ENCODE measurements at regions not wholly inside any gene's neighbourhood (a gene's known extent, or its start where the extent isn't known, plus 50 kb on each side); places are given as distances from the start of the nearest gene placed in this dataset.
A peak's percentile ranks its signal among the peaks of the same experiment; 100 is the strongest.

- peak; percentile 17 for DNase-seq
- Histone ChIP-seq H2AFZ (ENCODE audit: low read depth) (no peak overlapping the region), H3K4me2 (no peak overlapping the region), H3K9me3 (no peaks in the 10 kb centered on the region), H3K27me3 (ENCODE audit: insufficient read depth) (no peaks in the 10 kb centered on the region), H3F3A (replicated peaks; ENCODE audit: insufficient read depth) (no peaks in the 10 kb centered on the region), H3K4me1 (ENCODE audit: control insufficient read depth in 1 of 2, insufficient read depth in 2 of 2, low read depth in 1 of 2, low read length in 1 of 2) (no peaks in the 10 kb centered on the region; a peak in 1 of 4 replicates), H3K9ac (no peak overlapping the region), H3K79me2 (ENCODE audit: insufficient read depth) (no peaks in the 10 kb centered on the region), H3K4me3 (ENCODE audit: low read depth in 2 of 2, low read length in 1 of 2) (no peak overlapping the region; a peak in 1 of 4 replicates), H3K27ac (ENCODE audit: low read depth in 2 of 2, low read length in 1 of 2) (no peak overlapping the region), H3K9me2 (no peaks in the 10 kb centered on the region), H4K20me1 (ENCODE audit: insufficient read depth) (no peaks in the 10 kb centered on the region), H3K36me3 (replicated peaks in 1 of 2; ENCODE audit: control insufficient read depth in 1 of 2, insufficient read depth in 2 of 2, low read length in 1 of 2) (no peaks in the 10 kb centered on the region)
- CTCF ChIA-PET, result interaction anchor here (1.1 to 3.0 kb wide), 7 partner anchors 8 to 551 kb away, joined by 3 to 12 read pairs (median 6); no protein-coding TSS in a partner anchor
- WGBS (ENCODE audit: low lambda C conversion rate), result 50% methylated on average over 4 of the region's 4 CpGs
- TF ChIP-seq RAD21 (IDR thresholded peaks at IDR 0.05; ENCODE audit: low read length), result peak; percentile 53
- TF ChIP-seq REST (IDR thresholded peaks at IDR 0.05; ENCODE audit: low read depth, low read length), result no peak
- POLR2A ChIA-PET, result no interaction called here
Observed at GRCh38 chr11:127470306-127470884, 469.8 kb upstream of the KIRREL3 start.

GRCh38 chr11:127464325-127464724 lies 463.8 kb upstream of the KIRREL3 start:
- 30% methylated on average over 6 of the region's 6 CpGs for WGBS (ENCODE audit: low lambda C conversion rate)
- no peaks in the 10 kb centered on the region for H3K27me3 ChIP-seq (ENCODE audit: insufficient read depth)
- no peak overlapping the region for H3K4me3 ChIP-seq (ENCODE audit: low read depth in 2 of 2, low read length in 1 of 2)
- no peak overlapping the region for H2AFZ ChIP-seq (ENCODE audit: low read depth)
- DNase-seq, result no peak
- ChIA-PET CTCF (interaction anchor here (1.0 to 1.1 kb wide), 2 partner anchors 29 to 558 kb away, joined by 3 read pairs; no protein-coding TSS in a partner anchor), POLR2A (no interaction called here)
- no peaks in the 10 kb centered on the region for H4K20me1 ChIP-seq (ENCODE audit: insufficient read depth)
- H3K4me1 ChIP-seq (ENCODE audit: control insufficient read depth in 1 of 2, insufficient read depth in 2 of 2, low read depth in 1 of 2, low read length in 1 of 2), result peaks cover 0 to 16% of the 10 kb centered on the region in 2 experiments; a peak in 2 of 4 replicates
- no peaks in the 10 kb centered on the region for H3K9me2 ChIP-seq
- H3K4me2 ChIP-seq, result no peak overlapping the region
- H3K9ac ChIP-seq, result no peak overlapping the region
- H3K27ac ChIP-seq (ENCODE audit: low read depth in 2 of 2, low read length in 1 of 2), result no peak overlapping the region
- H3K9me3 ChIP-seq, result no peaks in the 10 kb centered on the region
- H3K79me2 ChIP-seq (ENCODE audit: insufficient read depth), result no peaks in the 10 kb centered on the region
- H3F3A ChIP-seq (replicated peaks; ENCODE audit: insufficient read depth), result no peaks in the 10 kb centered on the region
- TF ChIP-seq TEAD4 (IDR thresholded peaks at IDR 0.05; ENCODE audit: borderline replicate concordance, insufficient read depth) (no peak), YY1 (IDR thresholded peaks at IDR 0.05; ENCODE audit: low read depth) (no peak), CHD2 (IDR thresholded peaks at IDR 0.05; ENCODE audit: low read length, partially characterized antibody) (no peak), CTCF (IDR thresholded peaks at IDR 0.05) (no peak), MEF2A (IDR thresholded peaks at IDR 0.05; ENCODE audit: borderline replicate concordance, low read depth) (no peak), RCOR1 (IDR thresholded peaks at IDR 0.05; ENCODE audit: low read length) (no peak), SMC3 (IDR thresholded peaks at IDR 0.05; ENCODE audit: low read depth, low read length) (no peak), JUND (IDR thresholded peaks at IDR 0.05) (no peak), GABPA (IDR thresholded peaks at IDR 0.05; ENCODE audit: low read depth) (no peak), SIN3A (IDR thresholded peaks at IDR 0.05; ENCODE audit: borderline replicate concordance, low read depth, low read length) (no peak)
- TF ChIP-seq, protein P1, sequence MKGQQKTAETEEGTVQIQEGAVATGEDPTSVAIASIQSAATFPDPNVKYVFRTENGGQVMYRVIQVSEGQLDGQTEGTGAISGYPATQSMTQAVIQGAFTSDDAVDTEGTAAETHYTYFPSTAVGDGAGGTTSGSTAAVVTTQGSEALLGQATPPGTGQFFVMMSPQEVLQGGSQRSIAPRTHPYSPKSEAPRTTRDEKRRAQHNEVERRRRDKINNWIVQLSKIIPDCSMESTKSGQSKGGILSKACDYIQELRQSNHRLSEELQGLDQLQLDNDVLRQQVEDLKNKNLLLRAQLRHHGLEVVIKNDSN (IDR thresholded peaks at IDR 0.05; ENCODE audit: borderline replicate concordance, low read depth), result no peak
- TF ChIP-seq, protein P2, sequence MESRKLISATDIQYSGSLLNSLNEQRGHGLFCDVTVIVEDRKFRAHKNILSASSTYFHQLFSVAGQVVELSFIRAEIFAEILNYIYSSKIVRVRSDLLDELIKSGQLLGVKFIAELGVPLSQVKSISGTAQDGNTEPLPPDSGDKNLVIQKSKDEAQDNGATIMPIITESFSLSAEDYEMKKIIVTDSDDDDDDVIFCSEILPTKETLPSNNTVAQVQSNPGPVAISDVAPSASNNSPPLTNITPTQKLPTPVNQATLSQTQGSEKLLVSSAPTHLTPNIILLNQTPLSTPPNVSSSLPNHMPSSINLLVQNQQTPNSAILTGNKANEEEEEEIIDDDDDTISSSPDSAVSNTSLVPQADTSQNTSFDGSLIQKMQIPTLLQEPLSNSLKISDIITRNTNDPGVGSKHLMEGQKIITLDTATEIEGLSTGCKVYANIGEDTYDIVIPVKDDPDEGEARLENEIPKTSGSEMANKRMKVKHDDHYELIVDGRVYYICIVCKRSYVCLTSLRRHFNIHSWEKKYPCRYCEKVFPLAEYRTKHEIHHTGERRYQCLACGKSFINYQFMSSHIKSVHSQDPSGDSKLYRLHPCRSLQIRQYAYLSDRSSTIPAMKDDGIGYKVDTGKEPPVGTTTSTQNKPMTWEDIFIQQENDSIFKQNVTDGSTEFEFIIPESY (IDR thresholded peaks at IDR 0.05; ENCODE audit: borderline replicate concordance, low read depth), result no peak
- no peaks in the 10 kb centered on the region for H3K36me3 ChIP-seq (replicated peaks in 1 of 2; ENCODE audit: control insufficient read depth in 1 of 2, insufficient read depth in 2 of 2, low read length in 1 of 2)

All from SK-N-SH (cell line).